ENCODE measurements at regions not wholly inside any gene's neighbourhood (a gene's known extent, or its start where the extent isn't known, plus 50 kb on each side); places are given as distances from the start of the nearest gene placed in this dataset.

- TF ChIP-seq POLR2AphosphoS5 (IDR thresholded peaks at IDR 0.05; ENCODE audit: low read depth, low read length): no peak
- no peak for TF ChIP-seq POLR2A (IDR thresholded peaks at IDR 0.05; ENCODE audit: low read depth, low read length)
- no peak for TF ChIP-seq SPI1 (IDR thresholded peaks at IDR 0.05; ENCODE audit: low read depth, low read length)
- no peak for TF ChIP-seq PAX5 (IDR thresholded peaks at IDR 0.05; ENCODE audit: insufficient read depth, low read length, severe bottlenecking)
- no peak for TF ChIP-seq TAF1 (IDR thresholded peaks at IDR 0.05; ENCODE audit: low read depth, low read length)
Observed at GRCh38 chr22:49224243-49224642, 603.4 kb downstream of the BRD1 start.

All from GM12891 (cell line).